GM12892 (cell line): ENCODE measurements at regions not wholly inside any gene's neighbourhood (a gene's known extent, or its start where the extent isn't known, plus 50 kb on each side); places are given as distances from the start of the nearest gene placed in this dataset.

Experiments used
- POLR2A ChIP-seq: IDR thresholded peaks from 2 replicates; pipeline ENCODE4 v1.6.1; 2011; ENCODE audit warnings: low read depth, low read length, control low read depth
- TAF1 ChIP-seq: IDR thresholded peaks from 2 replicates; pipeline ENCODE4 v1.6.1; 2011; ENCODE audit warnings: low read depth, mild to moderate bottlenecking, control low read depth, low read length, borderline replicate concordance

- TF ChIP-seq TAF1 (no peak), POLR2A (no peak)
These were observed 753.3 kb downstream of the NXPH1 start for GRCh38 chr7:9186730-9187129.
